SU-DHL-6 (cell line): ENCODE measurements at regions not wholly inside any gene's neighbourhood (a gene's known extent, or its start where the extent isn't known, plus 50 kb on each side); places are given as distances from the start of the nearest gene placed in this dataset.

ENCODE experiments used
- EZH2phosphoT487 ChIP-seq: fragments of 200-600 bp; sonication (generic), shearing (Covaris generic); conservative IDR thresholded peaks from 2 replicates; pipeline ENCODE4 v1.6.1; 2018; ENCODE audit warnings: mild to moderate bottlenecking, antibody characterized with exemption, low read length, moderate library complexity, mixed read lengths
- TF ChIP-seq, protein P1 (sequence below): fragments of 200-600 bp; sonication (generic); IDR thresholded peaks from one replicate; pipeline ENCODE4 v1.5.1; 2017; ENCODE audit warnings: antibody characterized with exemption, mild to moderate bottlenecking, low read length, moderate library complexity; ENCODE audit not compliant: insufficient read depth, poor library complexity, severe bottlenecking

DNA sequence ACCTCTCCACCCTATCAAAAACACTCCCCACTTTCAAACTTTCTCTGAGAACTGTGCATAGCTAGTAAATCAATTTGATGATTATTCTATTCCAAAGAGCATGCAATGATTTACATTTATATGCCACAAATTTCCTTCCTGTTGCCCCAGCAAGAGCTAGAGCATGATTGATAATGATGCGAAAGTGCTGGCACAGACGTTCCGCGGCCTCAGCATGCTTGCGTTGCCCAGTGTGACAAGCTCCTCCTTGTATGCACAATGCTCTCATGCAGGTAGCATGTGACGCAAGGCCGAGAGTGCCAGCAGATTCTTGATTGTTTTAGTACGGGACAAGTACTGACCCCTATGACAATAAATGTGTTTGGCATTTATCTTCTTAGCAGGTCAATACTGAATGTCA lies 696.3 kb upstream of the SLC35B3 start:
- TF ChIP-seq, protein P1, sequence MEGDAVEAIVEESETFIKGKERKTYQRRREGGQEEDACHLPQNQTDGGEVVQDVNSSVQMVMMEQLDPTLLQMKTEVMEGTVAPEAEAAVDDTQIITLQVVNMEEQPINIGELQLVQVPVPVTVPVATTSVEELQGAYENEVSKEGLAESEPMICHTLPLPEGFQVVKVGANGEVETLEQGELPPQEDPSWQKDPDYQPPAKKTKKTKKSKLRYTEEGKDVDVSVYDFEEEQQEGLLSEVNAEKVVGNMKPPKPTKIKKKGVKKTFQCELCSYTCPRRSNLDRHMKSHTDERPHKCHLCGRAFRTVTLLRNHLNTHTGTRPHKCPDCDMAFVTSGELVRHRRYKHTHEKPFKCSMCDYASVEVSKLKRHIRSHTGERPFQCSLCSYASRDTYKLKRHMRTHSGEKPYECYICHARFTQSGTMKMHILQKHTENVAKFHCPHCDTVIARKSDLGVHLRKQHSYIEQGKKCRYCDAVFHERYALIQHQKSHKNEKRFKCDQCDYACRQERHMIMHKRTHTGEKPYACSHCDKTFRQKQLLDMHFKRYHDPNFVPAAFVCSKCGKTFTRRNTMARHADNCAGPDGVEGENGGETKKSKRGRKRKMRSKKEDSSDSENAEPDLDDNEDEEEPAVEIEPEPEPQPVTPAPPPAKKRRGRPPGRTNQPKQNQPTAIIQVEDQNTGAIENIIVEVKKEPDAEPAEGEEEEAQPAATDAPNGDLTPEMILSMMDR, result no peak
- TF ChIP-seq EZH2phosphoT487, result no peak
